Esophagus squamous epithelium (tissue), 5 donors: ENCODE measurements at regions not wholly inside any gene's neighbourhood (a gene's known extent, or its start where the extent isn't known, plus 50 kb on each side); places are given as distances from the start of the nearest gene placed in this dataset.
A peak's percentile ranks its signal among the peaks of the same experiment; 100 is the strongest.

Source experiments
- DNase-seq: peaks from one replicate; lab custom pipeline; 2025; lab: John Stamatoyannopoulos, UW
- H3K27ac ChIP-seq, 4 donors: fragments of 200-600 bp; sonication (generic); one replicate each; pipeline ENCODE4 v1.5.1; 2016 to 2019; ENCODE audit warnings: mild to moderate bottlenecking in 1 of 4
- H3K27me3 ChIP-seq, 4 donors: fragments of 200-600 bp; sonication (generic); 1 replicate in 3 of 4; 2 replicates in 1 of 4; pipeline versions ENCODE4 v1.5.1 to v1.6.0; 2017 to 2021; ENCODE audit warnings: antibody characterized with exemption in 1 of 4
- H3K36me3 ChIP-seq, 3 donors: fragments of 200-600 bp; sonication (generic); one replicate each; pipeline ENCODE4 v1.5.1; 2016 to 2019
- H3K4me1 ChIP-seq, 3 donors: fragments of 200-600 bp; sonication (generic); one replicate each; pipeline ENCODE4 v1.5.1; 2017 to 2019
- H3K4me3 ChIP-seq, 4 donors: fragments of 200-600 bp; sonication (generic); 1 replicate in 3 of 4; 2 replicates in 1 of 4; pipeline ENCODE4 v1.5.1; 2016 to 2019; ENCODE audit warnings: mild to moderate bottlenecking in 2 of 4, moderate library complexity in 1 of 4
- H3K9me3 ChIP-seq, 3 donors: fragments of 200-600 bp; sonication (generic); one replicate each; pipeline ENCODE4 v1.5.1; 2016 to 2019
- CTCF ChIP-seq, 6 experiments: fragments of 450-650 bp in 4 of 6; fragments of 200-600 bp in 2 of 6; sonication (generic) in 2 of 6; IDR thresholded peaks; one replicate each; pipeline ENCODE4 v1.5.1; 2016 to 2019; ENCODE audit warnings: antibody characterized with exemption in 6 of 6, mild to moderate bottlenecking in 4 of 6, moderate library complexity in 4 of 6
- POLR2A ChIP-seq, 4 donors: fragments of 450-650 bp; IDR thresholded peaks; one replicate each; pipeline ENCODE4 v1.6.1; 2017; ENCODE audit warnings: antibody characterized with exemption in 4 of 4, mild to moderate bottlenecking in 4 of 4, moderate library complexity in 3 of 4
- WGBS, 2 donors: methylation state at CpG; one replicate each; pipeline ENCODE4 v1.1.5; 2018; 5-methylcytosine and 5-hydroxymethylcytosine counted together
- intact Hi-C: fragments of 100-400 bp; cut with DNase I; formaldehyde crosslinking; loops from one replicate; pipeline ENCODE4 v1.15.0; 2022
- donor health status: DM: yes; HTN: yes; CAD: no.

- Histone ChIP-seq H3K36me3 (no peaks in the 10 kb centered on the region), H3K4me3 (no peak overlapping the region), H3K4me1 (peaks cover 0 to 23% (median 11%) of the 10 kb centered on the region in 3 donors), H3K27me3 (peaks cover 0 to 63% (median 0%) of the 10 kb centered on the region in 4 donors), H3K9me3 (no peaks in the 10 kb centered on the region), H3K27ac (peak overlapping the region in 1 of 4 donors; percentile 9)
- TF ChIP-seq CTCF (IDR thresholded peaks at IDR 0.05) (no peak), POLR2A (IDR thresholded peaks at IDR 0.05) (no peak)
- DNase-seq: no peak
- WGBS, 2 donors: 22 to 74% methylated on average over 7 to 8 of the region's 20 CpGs
- intact Hi-C loops: no loop called here
Observed at GRCh38 chr18:79611040-79611681, 68.4 kb upstream of the CTDP1 start.

- peaks cover 7 to 30% (median 11%) of the 10 kb centered on the region in 3 donors for H3K4me1 ChIP-seq
- H3K27me3 ChIP-seq: peaks cover 0 to 54% (median 0%) of the 10 kb centered on the region in 4 donors
- no peak overlapping the region for H3K4me3 ChIP-seq
- 68 to 85% methylated on average over 11 to 19 of the region's 27 CpGs for WGBS, 2 donors
- DNase-seq: no peak
- no peak overlapping the region for H3K27ac ChIP-seq
- no peaks in the 10 kb centered on the region for H3K36me3 ChIP-seq
- TF ChIP-seq POLR2A (IDR thresholded peaks at IDR 0.05) (no peak), CTCF (IDR thresholded peaks at IDR 0.05) (no peak)
- no peaks in the 10 kb centered on the region for H3K9me3 ChIP-seq
- intact Hi-C loops: no loop called here
Observed at GRCh38 chr18:79612291-79613108, 67.1 kb upstream of the CTDP1 start.

GRCh38 chr18:79613186-79613931, 66.2 kb upstream of the CTDP1 start:
- no peaks in the 10 kb centered on the region for H3K36me3 ChIP-seq
- H3K27ac ChIP-seq: no peak overlapping the region
- H3K4me3 ChIP-seq: no peak overlapping the region
- intact Hi-C loops: no loop called here
- H3K9me3 ChIP-seq: no peaks in the 10 kb centered on the region
- peaks cover 7 to 30% (median 11%) of the 10 kb centered on the region in 3 donors for H3K4me1 ChIP-seq
- 52 to 57% methylated on average over 14 to 17 of the region's 33 CpGs for WGBS, 2 donors
- TF ChIP-seq POLR2A (IDR thresholded peaks at IDR 0.05) (no peak), CTCF (IDR thresholded peaks at IDR 0.05) (no peak)
- no peak for DNase-seq
- peaks cover 0 to 45% (median 0%) of the 10 kb centered on the region in 4 donors for H3K27me3 ChIP-seq

GRCh38 chr18:79614211-79614955, 65.2 kb upstream of the CTDP1 start:
- Histone ChIP-seq H3K4me3 (no peak overlapping the region), H3K27ac (no peak overlapping the region), H3K36me3 (no peaks in the 10 kb centered on the region), H3K9me3 (no peaks in the 10 kb centered on the region), H3K4me1 (peaks cover 7 to 30% (median 11%) of the 10 kb centered on the region in 3 donors), H3K27me3 (peaks cover 0 to 35% (median 0%) of the 10 kb centered on the region in 4 donors)
- no peak for DNase-seq
- intact Hi-C loops: no loop called here
- TF ChIP-seq POLR2A (IDR thresholded peaks at IDR 0.05): no peak
- no peak for TF ChIP-seq CTCF (IDR thresholded peaks at IDR 0.05)
- WGBS, 2 donors: 84 to 85% methylated on average over 15 to 19 of the region's 26 CpGs
